Activated T-cell treated with anti-CD3 and anti-CD28 coated beads for 24 hours (primary cell): ENCODE measurements at regions not wholly inside any gene's neighbourhood (a gene's known extent, or its start where the extent isn't known, plus 50 kb on each side); places are given as distances from the start of the nearest gene placed in this dataset.
"Not testable (repeated sequence)": the region's sequence is repeated elsewhere in the genome, so short reads cannot be mapped to it uniquely, and the experiment has no call there.

ENCODE experiments used
- DNase-seq: peaks from one replicate; pipeline ENCODE4 v3.0.0-alpha.2; 2020; ENCODE audit warnings: low read depth

GRCh38 chr2:181790716-181791649 is 100.5 kb upstream of the ITPRID2 start:
- no peak for DNase-seq

- no peak for DNase-seq
Observed at GRCh38 chr2:181792906-181793305, 98.6 kb upstream of the ITPRID2 start.

GRCh38 chr2:181798022-181798421 is 93.5 kb upstream of the ITPRID2 start:
- no peak for DNase-seq

GRCh38 chr2:181802300-181802699 is 89.2 kb upstream of the ITPRID2 start:
- not testable (repeated sequence) for DNase-seq

GRCh38 chr2:181803903-181804799 is 87.4 kb upstream of the ITPRID2 start:
- not testable (repeated sequence) for DNase-seq

GRCh38 chr2:181805228-181806038 is 86.1 kb upstream of the ITPRID2 start:
- no peak for DNase-seq

- DNase-seq = no peak
Observed at GRCh38 chr2:181806039-181806392, 85.5 kb upstream of the ITPRID2 start.

- no peak for DNase-seq
Observed at GRCh38 chr2:181807526-181807925, 84.0 kb upstream of the ITPRID2 start.

- no peak for DNase-seq
Observed at GRCh38 chr2:181810823-181811695, 80.5 kb upstream of the ITPRID2 start.

GRCh38 chr2:181812106-181812743 is 79.3 kb upstream of the ITPRID2 start:
- no peak for DNase-seq

- no peak for DNase-seq
Observed at GRCh38 chr2:181814057-181814491, 77.5 kb upstream of the ITPRID2 start.

- no peak for DNase-seq
Observed at GRCh38 chr2:181817509-181817908, 74.0 kb upstream of the ITPRID2 start.

- DNase-seq = no peak
Observed at GRCh38 chr2:181818058-181818680, 73.4 kb upstream of the ITPRID2 start.

- no peak for DNase-seq
Observed at GRCh38 chr2:181818840-181819239, 72.7 kb upstream of the ITPRID2 start.

GRCh38 chr2:181821049-181821448 is 70.5 kb upstream of the ITPRID2 start:
- DNase-seq = no peak

- no peak for DNase-seq
Observed at GRCh38 chr2:181822097-181822496, 69.4 kb upstream of the ITPRID2 start.

- no peak for DNase-seq
Observed at GRCh38 chr2:181823405-181823804, 68.1 kb upstream of the ITPRID2 start.

- DNase-seq = no peak
Observed at GRCh38 chr2:181828122-181828705, 63.3 kb upstream of the ITPRID2 start.

GRCh38 chr2:181829230-181829629 is 62.3 kb upstream of the ITPRID2 start:
- no peak for DNase-seq

- DNase-seq = no peak
Observed at GRCh38 chr2:181832015-181832414, 59.5 kb upstream of the ITPRID2 start.
